ENCODE measurements at regions not wholly inside any gene's neighbourhood (a gene's known extent, or its start where the extent isn't known, plus 50 kb on each side); places are given as distances from the start of the nearest gene placed in this dataset.

DNA sequence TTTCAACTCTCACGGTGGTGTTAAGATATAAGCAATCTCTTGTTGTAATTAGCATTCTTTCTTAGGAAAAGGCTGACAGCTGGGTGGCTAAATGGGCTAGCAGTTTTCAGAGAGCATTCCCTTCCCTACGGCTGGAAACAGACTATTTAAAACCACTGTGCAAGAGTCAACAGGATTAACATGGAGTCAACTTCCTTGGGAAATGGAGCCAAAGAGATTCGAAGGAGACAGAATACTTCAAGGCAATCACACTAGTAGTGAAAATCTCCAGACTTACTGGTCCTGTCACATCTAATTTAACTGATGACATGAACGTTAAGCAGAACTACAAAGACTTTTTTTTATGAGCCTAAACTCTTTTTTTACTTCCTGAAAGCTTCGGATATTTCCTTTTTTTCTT is 453.3 kb upstream of the ITGA1 start:
- Histone ChIP-seq H3K9me3 (ENCODE audit: insufficient read depth, low read depth, low read length) (peaks cover 2% of the 10 kb centered on the region), H3K4me1 (ENCODE audit: control insufficient read depth in 1 of 2, insufficient read depth in 2 of 2, low read length in 2 of 2) (no peaks in the 10 kb centered on the region)
- WGBS (ENCODE audit: extremely low coverage, insufficient coverage, insufficient read length), result no CpG with 5 or more reads among the region's 5 CpGs

DNA sequence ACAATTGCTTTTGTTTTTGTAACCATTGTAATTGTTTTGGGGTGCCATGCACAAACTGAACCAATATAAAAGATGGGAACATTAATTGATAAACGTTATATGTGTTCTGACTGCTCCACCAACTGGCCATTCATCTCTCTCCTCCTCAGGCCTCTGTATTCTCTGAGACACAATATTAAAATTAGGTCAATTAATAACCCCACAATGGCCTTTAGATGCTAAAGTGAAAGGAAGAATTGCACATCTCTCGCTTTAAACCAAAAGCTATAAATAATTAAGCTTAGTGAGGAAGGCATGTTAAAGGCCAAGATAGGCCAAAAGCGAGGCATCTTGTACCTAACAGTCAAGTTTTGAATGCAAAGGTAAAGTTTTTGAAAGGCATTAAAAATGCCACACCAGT is 448.4 kb upstream of the ITGA1 start:
- H3K4ac ChIP-seq (ENCODE audit: low read depth, low read length), result no peak overlapping the region
- no peak overlapping the region for H2BK5ac ChIP-seq (ENCODE audit: low read depth, low read length, poor library complexity)
- no peak overlapping the region for H2AK5ac ChIP-seq (ENCODE audit: low read length)
- H3K27me3 ChIP-seq (ENCODE audit: insufficient read depth, low read length), result no peaks in the 10 kb centered on the region
- no peak overlapping the region for H2BK120ac ChIP-seq (ENCODE audit: insufficient read depth, low read length, poor library complexity)
- no peak overlapping the region for H2AFZ ChIP-seq (ENCODE audit: insufficient read depth, low read length, poor library complexity)
- no peak overlapping the region for H3K14ac ChIP-seq (ENCODE audit: low read length)
- H3K9me3 ChIP-seq (ENCODE audit: insufficient read depth, low read depth, low read length), result no peaks in the 10 kb centered on the region
- H3K79me2 ChIP-seq (ENCODE audit: control insufficient read depth, insufficient read depth, low read length, poor library complexity), result no peaks in the 10 kb centered on the region
- no peak overlapping the region for H3K27ac ChIP-seq (ENCODE audit: low read depth, low read length)
- H3K18ac ChIP-seq (ENCODE audit: low read length), result no peak overlapping the region
- H3K9ac ChIP-seq (ENCODE audit: low read length), result no peak overlapping the region
- H4K12ac ChIP-seq (ENCODE audit: low read depth, low read length), result no peak overlapping the region
- no peaks in the 10 kb centered on the region for H3K4me1 ChIP-seq (ENCODE audit: control insufficient read depth in 1 of 2, insufficient read depth in 2 of 2, low read length in 2 of 2)
- no CpG with 5 or more reads among the region's 3 CpGs for WGBS (ENCODE audit: extremely low coverage, insufficient coverage, insufficient read length)
- no peaks in the 10 kb centered on the region for H3K36me3 ChIP-seq (ENCODE audit: control insufficient read depth in 1 of 2, insufficient read depth in 2 of 2, low read length in 2 of 2)
- DNase-seq, result no peak
- no peak overlapping the region for H3K4me2 ChIP-seq (ENCODE audit: low read length)
- no peak overlapping the region for H3K23ac ChIP-seq (ENCODE audit: low read length)
- no peak overlapping the region for H2BK12ac ChIP-seq (ENCODE audit: low read length)
- H3K4me3 ChIP-seq (ENCODE audit: low read depth, low read length), result no peak overlapping the region
- no peak overlapping the region for H4K8ac ChIP-seq (ENCODE audit: low read depth, low read length)
- H3K79me1 ChIP-seq (ENCODE audit: low read length), result no peaks in the 10 kb centered on the region
- H4K91ac ChIP-seq (ENCODE audit: low read depth, low read length), result no peak overlapping the region

More for the DNA sequence above, 453.3 kb upstream of the ITGA1 start:
- Histone ChIP-seq H3K4me3 (ENCODE audit: low read depth, low read length) (no peak overlapping the region), H2BK12ac (ENCODE audit: low read length) (no peak overlapping the region), H2AK5ac (ENCODE audit: low read length) (no peak overlapping the region), H3K18ac (ENCODE audit: low read length) (no peak overlapping the region), H3K4ac (ENCODE audit: low read depth, low read length) (no peak overlapping the region), H3K27ac (ENCODE audit: low read depth, low read length) (no peak overlapping the region), H2BK120ac (ENCODE audit: insufficient read depth, low read length, poor library complexity) (no peak overlapping the region), H4K91ac (ENCODE audit: low read depth, low read length) (no peak overlapping the region), H2BK5ac (ENCODE audit: low read depth, low read length, poor library complexity) (no peak overlapping the region), H3K9ac (ENCODE audit: low read length) (no peak overlapping the region), H3K27me3 (ENCODE audit: insufficient read depth, low read length) (no peaks in the 10 kb centered on the region), H3K4me2 (ENCODE audit: low read length) (no peak overlapping the region), H3K36me3 (ENCODE audit: control insufficient read depth in 1 of 2, insufficient read depth in 2 of 2, low read length in 2 of 2) (no peaks in the 10 kb centered on the region), H3K79me2 (ENCODE audit: control insufficient read depth, insufficient read depth, low read length, poor library complexity) (no peaks in the 10 kb centered on the region), H2AFZ (ENCODE audit: insufficient read depth, low read length, poor library complexity) (no peak overlapping the region), H4K12ac (ENCODE audit: low read depth, low read length) (no peak overlapping the region), H4K8ac (ENCODE audit: low read depth, low read length) (no peak overlapping the region), H3K23ac (ENCODE audit: low read length) (no peak overlapping the region), H3K14ac (ENCODE audit: low read length) (no peak overlapping the region), H3K79me1 (ENCODE audit: low read length) (no peaks in the 10 kb centered on the region)
- no peak for DNase-seq

GRCh38 chr5:52342361-52342760 is 445.4 kb upstream of the ITGA1 start:
- no peak overlapping the region for H2AFZ ChIP-seq (ENCODE audit: insufficient read depth, low read length, poor library complexity)
- H3K23ac ChIP-seq (ENCODE audit: low read length), result no peak overlapping the region
- no peaks in the 10 kb centered on the region for H3K79me1 ChIP-seq (ENCODE audit: low read length)
- H2BK120ac ChIP-seq (ENCODE audit: insufficient read depth, low read length, poor library complexity), result no peak overlapping the region
- H2AK5ac ChIP-seq (ENCODE audit: low read length), result no peak overlapping the region
- H3K79me2 ChIP-seq (ENCODE audit: control insufficient read depth, insufficient read depth, low read length, poor library complexity), result no peaks in the 10 kb centered on the region
- no peak overlapping the region for H3K4me3 ChIP-seq (ENCODE audit: low read depth, low read length)
- no peak overlapping the region for H3K14ac ChIP-seq (ENCODE audit: low read length)
- H3K4ac ChIP-seq (ENCODE audit: low read depth, low read length), result no peak overlapping the region
- H3K27ac ChIP-seq (ENCODE audit: low read depth, low read length), result no peak overlapping the region
- H3K18ac ChIP-seq (ENCODE audit: low read length), result no peak overlapping the region
- H3K36me3 ChIP-seq (ENCODE audit: control insufficient read depth in 1 of 2, insufficient read depth in 2 of 2, low read length in 2 of 2), result no peaks in the 10 kb centered on the region
- no peak overlapping the region for H3K4me2 ChIP-seq (ENCODE audit: low read length)
- H4K8ac ChIP-seq (ENCODE audit: low read depth, low read length), result no peak overlapping the region
- no peak overlapping the region for H2BK12ac ChIP-seq (ENCODE audit: low read length)
- no peak overlapping the region for H4K91ac ChIP-seq (ENCODE audit: low read depth, low read length)
- no peaks in the 10 kb centered on the region for H3K4me1 ChIP-seq (ENCODE audit: control insufficient read depth in 1 of 2, insufficient read depth in 2 of 2, low read length in 2 of 2)
- H2BK5ac ChIP-seq (ENCODE audit: low read depth, low read length, poor library complexity), result no peak overlapping the region
- H3K27me3 ChIP-seq (ENCODE audit: insufficient read depth, low read length), result no peaks in the 10 kb centered on the region
- H3K9ac ChIP-seq (ENCODE audit: low read length), result no peak overlapping the region
- no peak overlapping the region for H4K12ac ChIP-seq (ENCODE audit: low read depth, low read length)
- no peak for DNase-seq
- H3K9me3 ChIP-seq (ENCODE audit: insufficient read depth, low read depth, low read length), result no peaks in the 10 kb centered on the region

DNA sequence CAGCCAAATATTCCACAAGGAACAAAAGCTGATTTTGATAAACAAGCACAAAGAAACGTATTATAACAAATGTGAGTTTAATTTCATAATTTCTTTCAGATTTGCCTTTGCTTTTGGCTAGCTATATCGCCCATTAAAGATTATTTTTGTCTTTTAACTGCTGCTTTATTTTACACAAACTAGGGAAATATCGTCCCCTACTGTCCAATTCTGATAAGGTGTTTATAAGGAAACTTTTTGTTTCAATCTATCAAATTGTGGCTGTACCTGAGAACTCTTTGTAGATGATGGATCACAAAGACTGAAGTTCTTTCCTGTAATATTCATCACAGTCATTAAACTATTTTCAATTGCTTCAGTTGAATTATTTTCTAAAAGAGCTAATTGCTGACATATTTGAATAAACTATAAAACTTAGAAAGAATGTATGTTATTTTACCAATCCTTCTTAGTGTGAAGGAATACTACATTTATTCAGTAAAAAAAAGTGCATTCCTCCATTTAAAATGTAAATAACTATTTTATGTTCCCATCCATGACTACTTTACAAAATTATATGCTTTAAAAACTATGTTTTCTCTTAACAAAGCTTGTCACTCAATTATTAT is 431.3 kb upstream of the ITGA1 start:
- DNase-seq, result peak in 1 of 2 donors; percentile 5
- H2BK12ac ChIP-seq (ENCODE audit: low read length), result no peak overlapping the region
- H3K27me3 ChIP-seq (ENCODE audit: insufficient read depth, low read length), result no peaks in the 10 kb centered on the region
- H3K23ac ChIP-seq (ENCODE audit: low read length), result no peak overlapping the region
- H3K79me2 ChIP-seq (ENCODE audit: control insufficient read depth, insufficient read depth, low read length, poor library complexity), result no peaks in the 10 kb centered on the region
- no peak overlapping the region for H2AFZ ChIP-seq (ENCODE audit: insufficient read depth, low read length, poor library complexity)
- H4K8ac ChIP-seq (ENCODE audit: low read depth, low read length), result no peak overlapping the region
- no peak overlapping the region for H3K27ac ChIP-seq (ENCODE audit: low read depth, low read length)
- H4K12ac ChIP-seq (ENCODE audit: low read depth, low read length), result no peak overlapping the region
- H3K18ac ChIP-seq (ENCODE audit: low read length), result no peak overlapping the region
- H2BK5ac ChIP-seq (ENCODE audit: low read depth, low read length, poor library complexity), result no peak overlapping the region
- H3K14ac ChIP-seq (ENCODE audit: low read length), result no peak overlapping the region
- no peak overlapping the region for H3K9ac ChIP-seq (ENCODE audit: low read length)
- no peak overlapping the region for H2AK5ac ChIP-seq (ENCODE audit: low read length)
- no peaks in the 10 kb centered on the region for H3K36me3 ChIP-seq (ENCODE audit: control insufficient read depth in 1 of 2, insufficient read depth in 2 of 2, low read length in 2 of 2)
- no peak overlapping the region for H3K4ac ChIP-seq (ENCODE audit: low read depth, low read length)
- no peaks in the 10 kb centered on the region for H3K4me1 ChIP-seq (ENCODE audit: control insufficient read depth in 1 of 2, insufficient read depth in 2 of 2, low read length in 2 of 2)
- H3K9me3 ChIP-seq (ENCODE audit: insufficient read depth, low read depth, low read length), result no peaks in the 10 kb centered on the region
- no peak overlapping the region for H3K4me3 ChIP-seq (ENCODE audit: low read depth, low read length)
- no peaks in the 10 kb centered on the region for H3K79me1 ChIP-seq (ENCODE audit: low read length)
- H3K4me2 ChIP-seq (ENCODE audit: low read length), result no peak overlapping the region
- no peak overlapping the region for H2BK120ac ChIP-seq (ENCODE audit: insufficient read depth, low read length, poor library complexity)
- WGBS (ENCODE audit: extremely low coverage, insufficient coverage, insufficient read length), result no CpG with 5 or more reads among the region's 3 CpGs
- H4K91ac ChIP-seq (ENCODE audit: low read depth, low read length), result no peak overlapping the region
